Daoy (cell line): ENCODE measurements at regions not wholly inside any gene's neighbourhood (a gene's known extent, or its start where the extent isn't known, plus 50 kb on each side); places are given as distances from the start of the nearest gene placed in this dataset.

Source experiments
- DNase-seq: peaks from one replicate; pipeline ENCODE4 v3.0.0-alpha.2; 2015; ENCODE audit warnings: low read depth

GRCh38 chr6:147128056-147128455, 76.2 kb upstream of the STXBP5 start:
- DNase-seq = no peak

GRCh38 chr6:147131532-147132128, 72.6 kb upstream of the STXBP5 start:
- DNase-seq = no peak

- no peak for DNase-seq
Measured at GRCh38 chr6:147132889-147133288, 71.3 kb upstream of the STXBP5 start.

GRCh38 chr6:147133669-147134068, 70.5 kb upstream of the STXBP5 start:
- DNase-seq = no peak

GRCh38 chr6:147135211-147135681, 69.0 kb upstream of the STXBP5 start:
- DNase-seq = peak; percentile 69

- DNase-seq = no peak
Measured at GRCh38 chr6:147136057-147136456, 68.2 kb upstream of the STXBP5 start.

- DNase-seq = no peak
Measured at GRCh38 chr6:147137986-147138385, 66.2 kb upstream of the STXBP5 start.

- DNase-seq = no peak
Measured at GRCh38 chr6:147138835-147139234, 65.4 kb upstream of the STXBP5 start.

GRCh38 chr6:147141711-147142308, 62.4 kb upstream of the STXBP5 start:
- peak; percentile 42 for DNase-seq

GRCh38 chr6:147142684-147143245, 61.5 kb upstream of the STXBP5 start:
- DNase-seq = no peak

GRCh38 chr6:147149092-147149491, 55.1 kb upstream of the STXBP5 start:
- DNase-seq = no peak

GRCh38 chr6:147149826-147150225, 54.4 kb upstream of the STXBP5 start:
- DNase-seq = no peak

GRCh38 chr6:147150293-147150692, 53.9 kb upstream of the STXBP5 start:
- DNase-seq = no peak
